Breast epithelium (tissue), 4 donors: ENCODE measurements at regions not wholly inside any gene's neighbourhood (a gene's known extent, or its start where the extent isn't known, plus 50 kb on each side); places are given as distances from the start of the nearest gene placed in this dataset.
"Not testable (repeated sequence)": the region's sequence is repeated elsewhere in the genome, so short reads cannot be mapped to it uniquely, and the experiment has no call there.

Experiments
- DNase-seq, 2 donors: peaks; one replicate each; pipeline ENCODE4 v3.0.0-alpha.2; 2019; ENCODE audit warnings: low spot score in 2 of 2
- H3K27ac ChIP-seq, 2 donors: fragments of 200-600 bp; sonication (generic) in 1 of 2; one replicate each; pipeline ENCODE4 v1.5.1; 2016 to 2019; ENCODE audit warnings: mild to moderate bottlenecking in 1 of 2
- H3K27me3 ChIP-seq, 2 donors: fragments of 200-600 bp; sonication (generic) in 1 of 2; one replicate each; pipeline versions ENCODE4 v1.5.1 to v1.6.0; 2017 to 2019; ENCODE audit warnings: control low read depth in 1 of 2, mild to moderate bottlenecking in 1 of 2
- H3K36me3 ChIP-seq: fragments of 200-600 bp; one replicate; pipeline ENCODE4 v1.5.1; 2019
- H3K4me1 ChIP-seq, 2 donors: fragments of 200-600 bp; sonication (generic); one replicate each; pipeline ENCODE4 v1.5.1; 2016 to 2019; ENCODE audit warnings: control low read depth in 1 of 2
- H3K4me3 ChIP-seq, 3 donors: fragments of 200-600 bp; sonication (generic); 1 replicate in 2 of 3; 2 replicates in 1 of 3; pipeline ENCODE4 v1.5.1; 2016 to 2019; ENCODE audit warnings: mild to moderate bottlenecking in 3 of 3, moderate library complexity in 2 of 3
- H3K9me3 ChIP-seq, 2 donors: fragments of 200-600 bp; sonication (generic) in 1 of 2; one replicate each; pipeline ENCODE4 v1.5.1; 2016 to 2019; ENCODE audit warnings: control low read depth in 1 of 2
- POLR2A ChIP-seq: fragments of 450-650 bp; IDR thresholded peaks from one replicate; pipeline ENCODE4 v1.6.1; 2016; ENCODE audit warnings: antibody characterized with exemption, mild to moderate bottlenecking, moderate library complexity
- POLR2AphosphoS5 ChIP-seq, 3 donors: sonication (generic); formaldehyde crosslinking; IDR thresholded peaks; one replicate each; pipeline ENCODE4 v1.6.1; 2017; ENCODE audit warnings: antibody characterized with exemption in 3 of 3
- intact Hi-C: fragments of 100-400 bp; cut with DNase I; formaldehyde crosslinking; loops from one replicate; pipeline ENCODE4 v1.15.1; 2023; ENCODE audit warnings: low total_unique reads
- TF ChIP-seq, protein P1 (sequence below), 3 donors: fragments of 450-650 bp; IDR thresholded peaks; one replicate each; pipeline ENCODE4 v1.5.1; 2016 to 2017; ENCODE audit warnings: antibody characterized with exemption in 3 of 3, mild to moderate bottlenecking in 3 of 3, moderate library complexity in 3 of 3

DNA sequence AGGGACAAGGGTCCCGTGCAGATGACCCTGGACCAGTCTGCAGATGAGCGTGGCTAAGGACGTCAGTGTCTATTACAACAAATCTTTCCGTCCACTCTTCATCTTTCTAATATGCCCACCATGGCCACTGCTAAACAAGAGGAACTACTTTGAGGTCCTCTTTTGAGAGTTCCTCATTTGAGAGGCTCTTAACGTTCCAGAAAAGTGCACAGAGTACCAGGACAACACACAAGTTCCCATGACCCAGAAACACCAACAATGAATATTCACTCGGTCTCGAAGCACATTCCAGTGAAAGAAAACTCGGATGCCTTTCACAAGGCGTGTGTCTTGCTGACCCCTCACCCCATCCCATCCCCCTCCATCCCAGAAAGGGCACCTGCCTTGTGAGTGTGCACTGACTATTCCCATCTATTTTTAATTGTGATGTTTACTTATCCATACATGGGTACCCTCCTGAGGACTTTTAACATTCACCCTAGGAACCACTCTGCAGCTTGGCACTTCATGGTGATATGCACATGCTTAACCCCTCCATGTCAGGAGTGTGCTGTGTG lies 157.0 kb downstream of the SHANK2 start:
- no peak overlapping the region for H3K27ac ChIP-seq
- DNase-seq = no peak
- H3K36me3 ChIP-seq = no peaks in the 10 kb centered on the region

DNA sequence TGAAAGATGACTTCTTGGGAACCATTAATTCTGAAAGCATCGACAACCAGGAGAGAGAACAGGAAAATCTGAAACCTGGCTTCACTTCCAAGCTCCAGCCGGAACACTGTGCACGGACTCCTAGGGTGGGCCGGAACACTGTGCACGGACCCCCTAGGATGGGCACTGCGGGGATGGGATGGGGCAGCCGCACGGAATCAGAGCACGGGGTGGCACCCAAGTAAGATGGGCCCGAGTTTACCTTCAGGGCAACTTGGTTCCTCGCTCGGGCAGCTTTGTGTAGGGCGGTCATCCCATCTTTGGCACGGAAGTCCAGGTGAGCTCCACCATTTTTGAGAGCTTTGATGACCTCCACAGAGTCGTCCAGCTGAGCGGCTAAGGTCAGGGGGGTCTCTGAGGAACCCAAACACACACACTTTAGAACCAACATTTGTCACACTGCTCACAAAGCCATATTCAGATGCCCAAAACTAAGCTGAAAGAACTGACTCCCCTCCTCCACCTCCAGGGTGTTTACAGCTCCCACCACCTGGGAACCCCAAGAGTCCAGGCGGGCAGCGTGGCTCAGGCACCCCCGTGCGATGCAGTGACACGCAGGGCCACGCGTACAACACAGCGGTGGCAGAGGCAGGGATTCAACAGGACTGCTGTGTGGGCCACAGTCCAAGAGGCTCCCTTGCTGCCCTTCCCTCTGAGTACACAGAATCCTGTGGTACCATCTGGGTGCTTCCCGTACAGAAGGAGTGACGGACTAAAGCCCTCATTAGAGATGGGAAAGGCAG lies 157.9 kb downstream of the SHANK2 start:
- no peaks in the 10 kb centered on the region for H3K4me1 ChIP-seq
- no peaks in the 10 kb centered on the region for H3K9me3 ChIP-seq
- no peak for DNase-seq
- no peaks in the 10 kb centered on the region for H3K36me3 ChIP-seq
- intact Hi-C loops = no loop called here
- TF ChIP-seq, protein P1, sequence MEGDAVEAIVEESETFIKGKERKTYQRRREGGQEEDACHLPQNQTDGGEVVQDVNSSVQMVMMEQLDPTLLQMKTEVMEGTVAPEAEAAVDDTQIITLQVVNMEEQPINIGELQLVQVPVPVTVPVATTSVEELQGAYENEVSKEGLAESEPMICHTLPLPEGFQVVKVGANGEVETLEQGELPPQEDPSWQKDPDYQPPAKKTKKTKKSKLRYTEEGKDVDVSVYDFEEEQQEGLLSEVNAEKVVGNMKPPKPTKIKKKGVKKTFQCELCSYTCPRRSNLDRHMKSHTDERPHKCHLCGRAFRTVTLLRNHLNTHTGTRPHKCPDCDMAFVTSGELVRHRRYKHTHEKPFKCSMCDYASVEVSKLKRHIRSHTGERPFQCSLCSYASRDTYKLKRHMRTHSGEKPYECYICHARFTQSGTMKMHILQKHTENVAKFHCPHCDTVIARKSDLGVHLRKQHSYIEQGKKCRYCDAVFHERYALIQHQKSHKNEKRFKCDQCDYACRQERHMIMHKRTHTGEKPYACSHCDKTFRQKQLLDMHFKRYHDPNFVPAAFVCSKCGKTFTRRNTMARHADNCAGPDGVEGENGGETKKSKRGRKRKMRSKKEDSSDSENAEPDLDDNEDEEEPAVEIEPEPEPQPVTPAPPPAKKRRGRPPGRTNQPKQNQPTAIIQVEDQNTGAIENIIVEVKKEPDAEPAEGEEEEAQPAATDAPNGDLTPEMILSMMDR (IDR thresholded peaks at IDR 0.05) = no peak
- TF ChIP-seq POLR2A (no peak), POLR2AphosphoS5 (IDR thresholded peaks at IDR 0.05) (no peak)
- H3K27me3 ChIP-seq = no peaks in the 10 kb centered on the region
- no peak overlapping the region for H3K4me3 ChIP-seq
- H3K27ac ChIP-seq = no peak overlapping the region

More for the DNA sequence above, 157.0 kb downstream of the SHANK2 start:
- no peak overlapping the region for H3K4me3 ChIP-seq
- TF ChIP-seq, protein P1 (IDR thresholded peaks at IDR 0.05) = no peak
- no peak for TF ChIP-seq POLR2A
- no peaks in the 10 kb centered on the region for H3K9me3 ChIP-seq
- intact Hi-C loops = no loop called here
- H3K4me1 ChIP-seq = no peaks in the 10 kb centered on the region
- H3K27me3 ChIP-seq = no peaks in the 10 kb centered on the region

DNA sequence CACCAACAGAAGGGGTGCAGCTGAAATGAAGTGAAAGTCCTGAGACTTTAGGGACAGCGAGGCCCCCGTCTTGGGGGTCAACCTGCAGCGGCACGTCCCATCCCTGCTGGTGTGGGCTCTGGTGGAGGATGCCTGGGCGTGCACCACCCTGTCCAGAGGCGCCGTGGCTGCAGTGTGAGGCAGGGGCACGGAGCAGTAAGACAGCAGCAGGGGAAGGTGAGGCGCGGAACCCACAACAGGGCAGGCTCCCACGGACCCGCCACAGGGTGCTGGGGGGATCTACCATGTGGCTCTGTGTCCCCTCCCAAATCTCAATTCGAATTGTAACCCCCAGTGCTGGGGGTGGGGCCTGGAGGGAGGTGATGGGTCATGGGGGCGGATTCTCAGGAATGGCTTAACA lies 158.6 kb downstream of the SHANK2 start:
- Histone ChIP-seq H3K9me3 (no peaks in the 10 kb centered on the region), H3K27me3 (no peaks in the 10 kb centered on the region), H3K27ac (no peak overlapping the region), H3K4me1 (no peaks in the 10 kb centered on the region), H3K36me3 (no peaks in the 10 kb centered on the region), H3K4me3 (no peak overlapping the region)
- DNase-seq = no peak
- TF ChIP-seq POLR2AphosphoS5 (IDR thresholded peaks at IDR 0.05) (no peak), POLR2A (no peak)
- intact Hi-C loops = no loop called here

DNA sequence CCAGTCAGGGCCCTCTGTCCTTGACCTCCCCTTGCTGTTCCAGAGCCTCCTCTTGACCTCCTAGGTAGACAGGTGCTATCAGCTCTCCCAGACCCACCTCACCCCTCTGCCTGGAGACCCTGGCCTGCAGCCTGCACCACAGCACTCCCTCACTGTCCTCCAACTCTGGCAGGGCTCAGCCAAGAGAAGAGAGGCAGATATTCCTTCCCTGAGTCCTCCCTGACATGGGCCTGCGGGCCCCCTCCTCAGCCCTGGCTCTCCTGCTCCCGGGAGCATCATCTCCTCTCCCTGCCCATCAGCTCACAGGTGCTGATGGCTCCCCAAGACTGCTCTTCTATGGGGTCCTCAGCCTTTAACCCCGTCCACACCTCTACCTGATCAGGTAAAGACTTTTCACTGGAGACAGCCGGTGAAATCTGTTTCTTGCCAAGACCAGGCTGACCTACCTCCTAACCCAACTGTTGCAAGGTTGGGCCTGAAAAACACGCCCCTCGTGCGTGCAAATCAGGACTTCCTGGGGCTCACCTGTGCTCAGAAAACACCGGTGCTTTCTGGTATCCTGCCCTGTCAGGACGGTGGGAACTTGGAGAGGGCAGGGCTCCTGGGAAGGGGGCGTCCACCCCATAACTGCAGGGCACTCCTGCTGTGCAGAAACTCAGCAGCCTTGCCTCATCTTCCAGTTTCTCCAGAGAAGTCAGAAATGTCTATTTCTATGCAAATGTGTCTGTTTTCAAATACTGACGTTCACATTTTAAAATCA lies 160.7 kb downstream of the SHANK2 start:
- H3K36me3 ChIP-seq = no peaks in the 10 kb centered on the region
- no peak for DNase-seq
- intact Hi-C loops = no loop called here
- no peaks in the 10 kb centered on the region for H3K9me3 ChIP-seq
- no peak for TF ChIP-seq POLR2AphosphoS5 (IDR thresholded peaks at IDR 0.05)
- TF ChIP-seq, protein P1 (IDR thresholded peaks at IDR 0.05) = no peak
- no peak for TF ChIP-seq POLR2A
- no peaks in the 10 kb centered on the region for H3K27me3 ChIP-seq
- no peak overlapping the region for H3K27ac ChIP-seq
- no peak overlapping the region for H3K4me3 ChIP-seq
- no peaks in the 10 kb centered on the region for H3K4me1 ChIP-seq

DNA sequence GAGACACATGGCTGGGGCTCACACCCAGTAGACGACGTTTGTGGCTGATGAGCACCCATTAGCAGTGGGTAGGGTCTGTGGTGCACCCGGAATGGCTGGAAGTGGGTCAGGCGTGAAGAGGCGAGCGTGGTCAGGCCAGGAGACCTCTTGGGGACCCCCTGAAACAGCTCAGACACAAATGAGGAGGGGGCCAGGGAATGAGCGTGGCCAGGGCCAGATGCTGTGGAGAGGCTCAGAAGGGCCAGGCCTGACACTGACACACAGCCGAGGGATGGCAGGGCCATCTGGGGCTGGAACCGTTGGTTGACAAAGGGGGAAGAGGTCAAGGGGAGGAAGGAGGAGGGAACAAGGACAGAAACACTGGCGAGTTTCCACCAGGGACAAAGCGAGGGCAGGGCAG lies 162.8 kb downstream of the SHANK2 start:
- intact Hi-C loops = no loop called here
- TF ChIP-seq POLR2A = no peak
- TF ChIP-seq POLR2AphosphoS5 (IDR thresholded peaks at IDR 0.05) = no peak
- TF ChIP-seq, protein P1 (IDR thresholded peaks at IDR 0.05) = no peak

DNA sequence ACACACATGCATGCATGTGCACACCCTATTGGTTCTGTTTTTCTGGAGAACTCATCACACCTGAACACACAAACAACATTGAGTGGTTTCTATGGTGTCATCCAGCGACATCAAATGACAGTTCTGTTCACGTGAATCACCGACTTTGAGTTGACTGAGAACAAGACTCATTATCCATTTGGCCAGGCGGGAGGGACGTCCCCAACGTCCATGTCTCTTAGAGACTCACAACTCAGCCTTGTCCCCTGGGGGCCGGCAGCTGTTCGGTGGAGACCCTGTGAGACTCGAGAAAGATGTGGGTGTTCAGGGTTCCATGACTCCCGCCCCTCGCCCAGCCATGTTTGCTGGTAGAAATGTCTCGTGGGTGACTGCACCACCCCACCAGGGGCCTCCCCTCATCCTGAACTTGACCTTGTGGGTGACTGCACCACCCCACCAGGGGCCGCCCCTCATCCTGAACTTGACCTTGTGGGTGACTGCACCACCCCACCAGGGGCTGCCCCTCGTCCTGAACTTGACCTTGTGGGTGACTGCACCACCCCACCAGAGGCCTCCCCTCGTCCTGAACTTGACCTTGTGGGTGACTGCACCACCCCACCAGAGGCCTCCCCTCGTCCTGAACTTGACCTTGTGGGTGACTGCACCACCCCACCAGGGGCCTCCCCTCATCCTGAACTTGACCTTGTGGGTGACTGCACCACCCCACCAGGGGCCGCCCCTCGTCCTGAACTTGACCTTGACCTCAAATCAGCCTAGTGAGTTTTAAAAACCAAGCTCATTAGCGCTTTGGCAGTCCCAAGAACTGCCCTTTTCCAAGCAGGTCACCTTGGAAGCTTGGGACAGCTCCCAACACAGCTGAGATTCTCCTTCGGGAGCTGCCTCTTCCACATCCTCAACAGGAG lies 163.8 kb downstream of the SHANK2 start:
- not testable (repeated sequence) for H3K27ac ChIP-seq, H3K4me1 ChIP-seq

More for the DNA sequence above, 162.8 kb downstream of the SHANK2 start:
- Histone ChIP-seq H3K4me3 (no peak overlapping the region), H3K27me3 (no peaks in the 10 kb centered on the region), H3K36me3 (no peaks in the 10 kb centered on the region), H3K9me3 (no peaks in the 10 kb centered on the region), H3K27ac (no peak overlapping the region), H3K4me1 (no peaks in the 10 kb centered on the region)
- DNase-seq = no peak

More for the DNA sequence above, 163.8 kb downstream of the SHANK2 start:
- H3K9me3 ChIP-seq, H3K27me3 ChIP-seq, H3K36me3 ChIP-seq, intact Hi-C loops, DNase-seq, H3K4me3 ChIP-seq: not testable (repeated sequence)
